ENCODE measurements at regions not wholly inside any gene's neighbourhood (a gene's known extent, or its start where the extent isn't known, plus 50 kb on each side); places are given as distances from the start of the nearest gene placed in this dataset.
A peak's percentile ranks its signal among the peaks of the same experiment; 100 is the strongest.

DNA sequence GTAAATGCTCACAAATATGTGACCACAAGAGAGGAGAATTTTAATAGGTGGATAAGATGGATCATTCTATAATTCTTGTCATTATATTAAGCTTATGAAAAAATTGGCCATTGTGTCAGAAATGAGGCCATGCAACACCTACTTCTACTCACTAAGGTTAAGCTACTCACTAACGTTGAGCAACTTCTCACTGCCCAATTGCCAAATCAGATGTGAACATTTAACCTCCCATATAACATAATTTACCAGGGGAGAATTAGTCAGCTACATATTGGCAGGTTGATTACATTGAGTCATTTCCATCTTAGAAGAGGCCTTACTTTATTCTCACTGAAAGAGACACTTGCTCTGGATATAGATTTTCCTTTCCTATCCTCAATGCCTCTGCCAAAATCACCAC is 211.2 kb upstream of the DGKB start:
- no peak for DNase-seq
- Histone ChIP-seq H3K4me3 (ENCODE audit: low read length) (no peak overlapping the region), H3K27me3 (ENCODE audit: insufficient read depth, low read length, poor library complexity, severe bottlenecking) (no peaks in the 10 kb centered on the region), H3K9me3 (ENCODE audit: low read length) (no peaks in the 10 kb centered on the region), H3K27ac (ENCODE audit: low read depth, low read length) (no peak overlapping the region), H3K4me1 (ENCODE audit: insufficient read depth, low read length) (no peaks in the 10 kb centered on the region), H3K36me3 (ENCODE audit: insufficient read depth, low read length) (no peaks in the 10 kb centered on the region)
- Mint-ChIP-seq H3K9me3 (peaks cover 0 to 11% (median 0%) of the 10 kb centered on the region in 5 donors), H3K4me3 (no peak overlapping the region), H3K27me3 (no peaks in the 10 kb centered on the region), H3K36me3 (no peaks in the 10 kb centered on the region), H3K4me1 (no peaks in the 10 kb centered on the region), H3K27ac (no peak overlapping the region)
- ChIA-PET POLR2A (no interaction called here), CTCF (no interaction called here)

DNA sequence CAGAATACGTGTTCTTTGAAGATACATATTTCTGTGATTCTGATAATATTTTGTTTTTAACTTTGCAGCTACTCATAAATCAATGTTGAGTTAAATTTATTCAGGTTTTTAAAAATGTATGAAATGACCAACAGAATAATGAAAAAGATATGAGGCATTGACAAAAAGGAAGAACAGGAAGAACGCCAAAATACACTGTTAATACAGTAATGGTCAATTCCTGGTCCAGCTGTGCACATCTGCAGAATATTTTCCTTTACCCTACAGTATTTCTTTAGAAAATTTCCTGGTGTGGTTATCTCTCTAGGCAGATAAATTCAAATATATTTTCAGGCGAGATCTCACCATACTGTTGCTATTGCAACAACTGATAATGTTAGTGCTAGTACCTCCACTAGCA is 203.2 kb upstream of the DGKB start:
- H3K27me3 Mint-ChIP-seq, result no peaks in the 10 kb centered on the region
- H3K27ac Mint-ChIP-seq, result no peak overlapping the region
- Histone ChIP-seq H3K36me3 (ENCODE audit: insufficient read depth, low read length) (no peaks in the 10 kb centered on the region), H3K9me3 (ENCODE audit: low read length) (no peaks in the 10 kb centered on the region), H3K4me3 (ENCODE audit: low read length) (no peak overlapping the region), H3K27ac (ENCODE audit: low read depth, low read length) (no peak overlapping the region), H3K4me1 (ENCODE audit: insufficient read depth, low read length) (no peaks in the 10 kb centered on the region), H3K27me3 (ENCODE audit: insufficient read depth, low read length, poor library complexity, severe bottlenecking) (no peaks in the 10 kb centered on the region)
- peaks cover 0 to 13% (median 2%) of the 10 kb centered on the region in 5 donors for H3K9me3 Mint-ChIP-seq
- no peaks in the 10 kb centered on the region for H3K4me1 Mint-ChIP-seq
- ChIA-PET POLR2A (no interaction called here), CTCF (no interaction called here)
- no peak overlapping the region for H3K4me3 Mint-ChIP-seq
- DNase-seq, result no peak
- H3K36me3 Mint-ChIP-seq, result no peaks in the 10 kb centered on the region

DNA sequence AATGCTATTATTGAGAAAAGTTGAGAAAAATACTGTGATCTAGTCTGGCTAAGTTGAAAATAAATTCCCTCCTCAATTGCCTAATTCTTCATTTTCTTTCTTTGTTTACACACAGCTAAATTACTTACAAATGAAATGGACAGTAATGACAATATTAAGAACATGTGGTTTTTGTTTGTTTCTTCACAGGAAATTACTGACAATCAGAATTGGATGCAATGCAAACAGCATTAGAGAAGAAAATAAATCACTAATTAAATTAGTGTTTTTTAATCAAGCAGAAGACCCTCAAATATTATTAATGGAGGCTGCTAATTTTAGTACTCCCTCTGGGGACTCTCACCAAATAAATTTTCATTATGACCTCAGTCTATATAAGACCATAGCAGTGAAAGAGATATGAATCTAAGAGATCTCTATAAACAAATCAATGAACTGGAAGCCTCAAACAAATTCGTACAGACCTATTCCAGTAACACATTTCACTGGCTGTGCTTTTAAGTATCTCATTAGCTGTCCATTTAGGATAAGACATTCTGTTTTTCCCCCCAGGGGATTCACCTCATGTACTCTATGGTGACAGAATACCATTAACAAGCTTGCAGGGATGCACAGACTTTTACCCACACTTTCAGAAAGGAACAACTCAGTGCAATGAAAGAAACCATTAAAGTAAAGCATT is 202.0 kb upstream of the DGKB start:
- Histone ChIP-seq H3K27ac (ENCODE audit: low read depth, low read length) (no peak overlapping the region), H3K4me1 (ENCODE audit: insufficient read depth, low read length) (no peaks in the 10 kb centered on the region), H3K9me3 (ENCODE audit: low read length) (no peaks in the 10 kb centered on the region), H3K36me3 (ENCODE audit: insufficient read depth, low read length) (no peaks in the 10 kb centered on the region), H3K27me3 (ENCODE audit: insufficient read depth, low read length, poor library complexity, severe bottlenecking) (no peaks in the 10 kb centered on the region), H3K4me3 (ENCODE audit: low read length) (no peak overlapping the region)
- ChIA-PET POLR2A (no interaction called here), CTCF (no interaction called here)
- no peak for DNase-seq
- no peak overlapping the region for H3K4me3 Mint-ChIP-seq
- peaks cover 0 to 13% (median 2%) of the 10 kb centered on the region in 5 donors for H3K9me3 Mint-ChIP-seq
- no peak overlapping the region for H3K27ac Mint-ChIP-seq
- no peaks in the 10 kb centered on the region for H3K36me3 Mint-ChIP-seq
- no peaks in the 10 kb centered on the region for H3K4me1 Mint-ChIP-seq
- no peaks in the 10 kb centered on the region for H3K27me3 Mint-ChIP-seq

DNA sequence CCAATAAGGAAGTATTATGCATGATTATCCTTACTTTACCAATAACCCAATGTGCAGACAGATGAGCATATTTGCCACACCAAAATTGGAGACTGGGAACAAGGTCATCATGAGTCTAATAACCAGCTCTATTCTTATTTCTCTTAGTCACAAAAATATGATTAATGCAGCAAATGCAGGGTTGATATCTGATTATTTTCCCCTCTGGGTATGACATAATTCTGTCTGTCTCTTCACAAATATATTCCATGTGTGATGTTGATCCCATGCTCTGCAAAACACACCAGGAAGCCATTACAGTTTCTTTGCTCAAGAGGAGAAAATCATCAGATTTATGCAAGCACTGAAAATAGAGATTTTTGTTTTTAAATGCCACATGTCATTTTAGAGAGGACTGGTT is 196.5 kb upstream of the DGKB start:
- H3K36me3 Mint-ChIP-seq, result peaks cover 0 to 2% (median 0%) of the 10 kb centered on the region in 3 donors
- Histone ChIP-seq H3K4me1 (ENCODE audit: insufficient read depth, low read length) (no peaks in the 10 kb centered on the region), H3K9me3 (ENCODE audit: low read length) (no peaks in the 10 kb centered on the region), H3K36me3 (ENCODE audit: insufficient read depth, low read length) (no peaks in the 10 kb centered on the region), H3K27ac (ENCODE audit: low read depth, low read length) (no peak overlapping the region), H3K27me3 (ENCODE audit: insufficient read depth, low read length, poor library complexity, severe bottlenecking) (no peaks in the 10 kb centered on the region), H3K4me3 (ENCODE audit: low read length) (no peak overlapping the region)
- H3K4me3 Mint-ChIP-seq, result no peak overlapping the region
- H3K27me3 Mint-ChIP-seq, result no peaks in the 10 kb centered on the region
- ChIA-PET CTCF (no interaction called here), POLR2A (no interaction called here)
- peaks cover 0 to 15% (median 2%) of the 10 kb centered on the region in 5 donors for H3K9me3 Mint-ChIP-seq
- no peak for DNase-seq
- no peak overlapping the region for H3K27ac Mint-ChIP-seq
- no peaks in the 10 kb centered on the region for H3K4me1 Mint-ChIP-seq

DNA sequence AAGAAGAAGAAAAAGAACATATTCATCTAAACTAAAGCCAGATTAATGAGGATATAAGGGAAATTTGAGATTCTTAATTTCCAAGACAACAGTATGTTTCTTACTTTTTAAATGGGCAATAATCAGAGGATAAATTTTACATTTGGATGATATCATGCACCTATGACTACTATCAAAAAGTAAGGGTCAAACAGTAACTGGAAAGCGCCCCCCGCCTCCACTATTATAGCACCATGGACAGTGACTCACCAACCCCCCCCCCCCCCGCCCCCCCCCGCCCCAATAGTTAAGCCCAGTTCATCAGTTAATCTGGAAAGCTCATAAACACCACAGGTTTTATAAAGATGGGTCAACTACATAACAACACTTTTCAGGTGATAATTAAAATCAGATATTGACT is 194.3 kb upstream of the DGKB start:
- Histone ChIP-seq H3K9me3 (ENCODE audit: low read length) (no peaks in the 10 kb centered on the region), H3K27ac (ENCODE audit: low read depth, low read length) (no peak overlapping the region), H3K4me1 (ENCODE audit: insufficient read depth, low read length) (no peaks in the 10 kb centered on the region), H3K36me3 (ENCODE audit: insufficient read depth, low read length) (no peaks in the 10 kb centered on the region), H3K27me3 (ENCODE audit: insufficient read depth, low read length, poor library complexity, severe bottlenecking) (no peaks in the 10 kb centered on the region), H3K4me3 (ENCODE audit: low read length) (no peak overlapping the region)
- no peak for DNase-seq
- Mint-ChIP-seq H3K27me3 (no peaks in the 10 kb centered on the region), H3K9me3 (peaks cover 0 to 7% (median 2%) of the 10 kb centered on the region in 5 donors), H3K4me1 (no peaks in the 10 kb centered on the region), H3K36me3 (peaks cover 0 to 2% (median 0%) of the 10 kb centered on the region in 3 donors), H3K27ac (no peak overlapping the region), H3K4me3 (no peak overlapping the region)
- ChIA-PET POLR2A (no interaction called here), CTCF (no interaction called here)

DNA sequence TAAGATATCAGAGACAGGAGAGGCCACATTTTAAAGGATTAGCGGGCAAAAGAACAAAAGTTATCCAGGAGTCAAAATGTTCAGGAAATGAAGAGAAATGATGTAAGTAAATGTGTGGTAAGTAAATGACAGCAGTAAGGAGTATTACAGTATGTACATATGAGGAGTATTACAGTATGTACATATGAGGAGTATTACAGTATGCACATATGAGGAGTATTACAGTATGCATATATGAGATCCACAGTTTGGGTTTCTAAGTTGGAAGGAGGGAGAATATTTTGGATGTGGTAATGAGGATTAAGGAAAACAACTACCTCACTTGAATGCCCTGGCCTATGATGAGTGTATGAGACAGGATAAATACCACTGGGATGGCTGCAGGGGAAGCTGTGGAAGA is 192.4 kb upstream of the DGKB start:
- H3K4me3 ChIP-seq (ENCODE audit: low read length), result no peak overlapping the region
- ChIA-PET POLR2A (no interaction called here), CTCF (no interaction called here)
- DNase-seq, result peak in 1 of 5 donors; percentile 26
- no peaks in the 10 kb centered on the region for H3K9me3 ChIP-seq (ENCODE audit: low read length)
- no peaks in the 10 kb centered on the region for H3K36me3 ChIP-seq (ENCODE audit: insufficient read depth, low read length)
- no peaks in the 10 kb centered on the region for H3K27me3 ChIP-seq (ENCODE audit: insufficient read depth, low read length, poor library complexity, severe bottlenecking)
- H3K4me3 Mint-ChIP-seq, result no peak overlapping the region
- no peak overlapping the region for H3K27ac ChIP-seq (ENCODE audit: low read depth, low read length)
- H3K36me3 Mint-ChIP-seq, result peaks cover 0 to 2% (median 0%) of the 10 kb centered on the region in 3 donors
- no peaks in the 10 kb centered on the region for H3K4me1 Mint-ChIP-seq
- H3K27ac Mint-ChIP-seq, result no peak overlapping the region
- H3K4me1 ChIP-seq (ENCODE audit: insufficient read depth, low read length), result no peaks in the 10 kb centered on the region
- H3K27me3 Mint-ChIP-seq, result no peaks in the 10 kb centered on the region
- peaks cover under 1 to 6% (median 2%) of the 10 kb centered on the region in 5 donors for H3K9me3 Mint-ChIP-seq

DNA sequence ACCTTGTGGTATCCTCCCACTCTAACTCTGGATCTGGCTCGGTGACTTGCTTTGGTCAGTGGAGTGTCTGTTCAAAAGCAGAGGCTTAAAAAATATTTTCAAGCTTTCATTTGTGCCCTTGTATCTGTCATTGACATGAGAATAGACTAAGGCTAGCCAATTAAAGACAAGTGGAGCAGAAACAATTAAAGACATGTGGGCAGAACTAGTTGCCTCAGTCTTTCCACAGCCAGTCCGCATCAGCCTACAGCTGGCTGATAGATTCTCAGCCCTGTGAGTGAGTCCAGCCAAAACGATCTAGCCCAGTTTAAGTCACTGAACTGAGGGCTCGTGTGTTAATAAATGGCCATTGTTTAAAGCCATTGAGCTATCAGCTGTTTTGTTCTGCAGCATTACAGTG is 185.2 kb upstream of the DGKB start:
- POLR2A ChIA-PET, result no interaction called here
- no peak overlapping the region for H3K4me3 Mint-ChIP-seq
- no peaks in the 10 kb centered on the region for H3K4me1 Mint-ChIP-seq
- H3K36me3 Mint-ChIP-seq, result no peaks in the 10 kb centered on the region
- no peaks in the 10 kb centered on the region for H3K27me3 ChIP-seq (ENCODE audit: insufficient read depth, low read length, poor library complexity, severe bottlenecking)
- H3K4me3 ChIP-seq (ENCODE audit: low read length), result no peak overlapping the region
- no peaks in the 10 kb centered on the region for H3K36me3 ChIP-seq (ENCODE audit: insufficient read depth, low read length)
- CTCF ChIA-PET, result no interaction called here
- no peak overlapping the region for H3K27ac ChIP-seq (ENCODE audit: low read depth, low read length)
- no peak for DNase-seq
- H3K9me3 Mint-ChIP-seq, result peaks cover 0 to 6% (median 4%) of the 10 kb centered on the region in 5 donors
- no peaks in the 10 kb centered on the region for H3K4me1 ChIP-seq (ENCODE audit: insufficient read depth, low read length)
- H3K27ac Mint-ChIP-seq, result peak overlapping the region in 1 of 8 donors; percentile 17
- no peaks in the 10 kb centered on the region for H3K27me3 Mint-ChIP-seq
- H3K9me3 ChIP-seq (ENCODE audit: low read length), result no peaks in the 10 kb centered on the region

DNA sequence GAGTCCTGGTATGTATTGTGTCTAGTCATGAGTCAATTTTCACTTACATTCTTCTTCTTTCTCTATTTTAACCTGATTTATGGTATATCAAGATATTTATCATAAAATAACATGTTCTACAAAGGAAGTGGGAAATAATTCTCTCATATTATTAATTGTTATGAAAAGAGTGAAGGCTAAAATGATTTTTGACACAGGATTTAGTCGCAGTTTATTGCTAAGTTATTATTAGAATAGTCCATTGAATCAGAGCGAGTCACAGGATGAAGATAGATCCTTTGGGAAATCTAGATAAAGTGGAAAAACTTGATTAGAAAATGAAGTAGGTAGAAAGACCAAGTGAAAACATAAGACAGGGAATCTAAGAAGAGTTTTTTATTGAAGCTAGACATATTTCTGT is 184.3 kb upstream of the DGKB start:
- H3K4me1 Mint-ChIP-seq, result no peaks in the 10 kb centered on the region
- H3K36me3 Mint-ChIP-seq, result no peaks in the 10 kb centered on the region
- H3K4me3 Mint-ChIP-seq, result no peak overlapping the region
- ChIA-PET POLR2A (no interaction called here), CTCF (no interaction called here)
- H3K27ac Mint-ChIP-seq, result no peak overlapping the region
- Histone ChIP-seq H3K4me1 (ENCODE audit: insufficient read depth, low read length) (no peaks in the 10 kb centered on the region), H3K27me3 (ENCODE audit: insufficient read depth, low read length, poor library complexity, severe bottlenecking) (no peaks in the 10 kb centered on the region), H3K27ac (ENCODE audit: low read depth, low read length) (no peak overlapping the region), H3K36me3 (ENCODE audit: insufficient read depth, low read length) (no peaks in the 10 kb centered on the region), H3K4me3 (ENCODE audit: low read length) (no peak overlapping the region), H3K9me3 (ENCODE audit: low read length) (no peaks in the 10 kb centered on the region)
- no peak for DNase-seq
- H3K9me3 Mint-ChIP-seq, result peaks cover 0 to 6% (median 5%) of the 10 kb centered on the region in 5 donors
- H3K27me3 Mint-ChIP-seq, result no peaks in the 10 kb centered on the region
